Mesothelial cell of epicardium (in vitro differentiated cells): ENCODE measurements at regions not wholly inside any gene's neighbourhood (a gene's known extent, or its start where the extent isn't known, plus 50 kb on each side); places are given as distances from the start of the nearest gene placed in this dataset.

ENCODE experiments used
- DNase-seq, 2 experiments: peaks; one replicate each; pipeline ENCODE4 v3.0.0; 2021; ENCODE audit warnings: low spot score in 2 of 2; ENCODE audit not compliant: unreplicated experiment in 2 of 2
- H3K27ac Mint-ChIP-seq: 2 replicates; pipeline ENCODE4 v1.8.0; 2021; ENCODE audit warnings: mixed read lengths
- H3K27me3 Mint-ChIP-seq: 2 replicates; pipeline ENCODE4 v1.8.0; 2021; ENCODE audit warnings: low read depth, mixed read lengths
- H3K36me3 Mint-ChIP-seq: 2 replicates; pipeline ENCODE4 v1.8.0; 2021; ENCODE audit warnings: mixed read lengths
- H3K4me1 Mint-ChIP-seq: 2 replicates; pipeline ENCODE4 v1.8.0; 2021; ENCODE audit warnings: mixed read lengths
- H3K4me3 Mint-ChIP-seq: 2 replicates; pipeline ENCODE4 v1.8.0; 2021; ENCODE audit warnings: mild to moderate bottlenecking, moderate library complexity, mixed read lengths
- H3K9me3 Mint-ChIP-seq: 2 replicates; pipeline ENCODE4 v1.8.0; 2021; ENCODE audit warnings: mixed read lengths
- TF ChIP-seq, protein P1 (sequence below): fragments of 200-600 bp; sonication (generic); IDR thresholded peaks from one replicate; pipeline ENCODE4 v1.5.0; 2021; ENCODE audit warnings: antibody characterized with exemption; ENCODE audit not compliant: unreplicated experiment

DNA sequence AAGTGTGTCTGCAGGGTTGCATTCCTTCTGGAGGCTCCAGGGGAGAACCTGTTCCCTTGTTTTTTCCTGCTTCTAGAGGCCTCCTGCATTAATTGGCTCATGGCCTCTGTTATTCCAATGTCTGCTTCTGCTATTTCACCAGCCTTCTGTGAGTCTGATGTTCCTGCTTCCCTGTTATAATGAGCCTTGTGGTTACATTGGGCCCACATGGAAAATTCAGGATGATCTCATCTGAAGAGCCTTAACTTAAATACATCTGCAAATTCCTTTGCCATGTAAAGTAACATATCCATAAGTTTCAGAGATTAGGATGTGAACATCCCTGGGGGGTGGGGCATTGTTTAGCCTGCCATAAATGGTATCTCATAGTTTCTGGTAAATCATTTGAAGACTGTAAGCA is 181.1 kb downstream of the RWDD3 start:
- Mint-ChIP-seq H3K4me3 (no peak overlapping the region), H3K36me3 (no peaks in the 10 kb centered on the region), H3K4me1 (no peaks in the 10 kb centered on the region), H3K27ac (no peak overlapping the region), H3K27me3 (peaks cover 2% of the 10 kb centered on the region), H3K9me3 (no peaks in the 10 kb centered on the region)
- no peak for DNase-seq
- TF ChIP-seq, protein P1, sequence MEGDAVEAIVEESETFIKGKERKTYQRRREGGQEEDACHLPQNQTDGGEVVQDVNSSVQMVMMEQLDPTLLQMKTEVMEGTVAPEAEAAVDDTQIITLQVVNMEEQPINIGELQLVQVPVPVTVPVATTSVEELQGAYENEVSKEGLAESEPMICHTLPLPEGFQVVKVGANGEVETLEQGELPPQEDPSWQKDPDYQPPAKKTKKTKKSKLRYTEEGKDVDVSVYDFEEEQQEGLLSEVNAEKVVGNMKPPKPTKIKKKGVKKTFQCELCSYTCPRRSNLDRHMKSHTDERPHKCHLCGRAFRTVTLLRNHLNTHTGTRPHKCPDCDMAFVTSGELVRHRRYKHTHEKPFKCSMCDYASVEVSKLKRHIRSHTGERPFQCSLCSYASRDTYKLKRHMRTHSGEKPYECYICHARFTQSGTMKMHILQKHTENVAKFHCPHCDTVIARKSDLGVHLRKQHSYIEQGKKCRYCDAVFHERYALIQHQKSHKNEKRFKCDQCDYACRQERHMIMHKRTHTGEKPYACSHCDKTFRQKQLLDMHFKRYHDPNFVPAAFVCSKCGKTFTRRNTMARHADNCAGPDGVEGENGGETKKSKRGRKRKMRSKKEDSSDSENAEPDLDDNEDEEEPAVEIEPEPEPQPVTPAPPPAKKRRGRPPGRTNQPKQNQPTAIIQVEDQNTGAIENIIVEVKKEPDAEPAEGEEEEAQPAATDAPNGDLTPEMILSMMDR, result no peak

DNA sequence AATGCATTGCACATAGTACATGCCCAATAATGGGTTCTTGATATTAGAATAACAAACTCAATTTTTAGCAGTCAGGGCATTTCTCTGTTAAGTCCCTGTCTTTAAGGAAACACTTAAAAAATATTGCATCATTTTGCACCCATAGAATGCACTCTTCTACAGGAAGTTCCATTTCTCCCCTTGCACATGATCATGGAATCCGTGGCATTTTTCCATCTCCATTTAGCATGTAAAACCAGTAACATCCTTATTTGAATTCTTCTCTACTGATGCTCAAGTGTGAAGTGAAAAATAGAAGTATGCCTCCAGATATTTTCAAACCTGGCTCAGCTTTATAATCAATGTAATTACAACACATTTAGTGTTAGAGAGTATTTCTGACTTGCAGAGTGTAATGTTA is 192.8 kb downstream of the RWDD3 start:
- Mint-ChIP-seq H3K27ac (no peak overlapping the region), H3K4me1 (no peaks in the 10 kb centered on the region), H3K4me3 (no peak overlapping the region), H3K36me3 (no peaks in the 10 kb centered on the region), H3K27me3 (no peaks in the 10 kb centered on the region), H3K9me3 (peaks cover 6% of the 10 kb centered on the region)
- TF ChIP-seq, protein P1, result no peak
- no peak for DNase-seq

DNA sequence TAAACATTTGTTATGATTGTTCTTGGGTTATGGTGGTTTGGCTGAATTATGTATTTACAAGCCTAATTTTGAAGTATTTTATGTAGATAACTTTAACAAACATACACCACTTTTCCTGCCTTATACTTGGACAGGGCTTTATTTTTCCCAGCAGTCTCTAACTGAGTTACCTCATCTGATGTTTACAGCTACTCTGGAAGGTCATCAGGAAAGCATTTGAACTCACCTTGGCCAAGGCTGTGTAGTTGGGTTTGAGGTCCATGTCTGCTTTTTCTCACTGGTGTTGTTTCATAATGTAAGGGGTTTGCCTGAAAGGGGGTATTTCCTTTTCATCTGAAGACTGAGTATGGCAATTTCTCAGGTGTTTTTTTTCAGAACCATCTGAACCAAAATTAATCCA is 193.5 kb downstream of the RWDD3 start:
- Mint-ChIP-seq H3K4me3 (no peak overlapping the region), H3K27me3 (no peaks in the 10 kb centered on the region), H3K4me1 (no peaks in the 10 kb centered on the region), H3K36me3 (no peaks in the 10 kb centered on the region), H3K27ac (no peak overlapping the region), H3K9me3 (peaks cover 6% of the 10 kb centered on the region)
- TF ChIP-seq, protein P1, result no peak
- DNase-seq, result no peak

DNA sequence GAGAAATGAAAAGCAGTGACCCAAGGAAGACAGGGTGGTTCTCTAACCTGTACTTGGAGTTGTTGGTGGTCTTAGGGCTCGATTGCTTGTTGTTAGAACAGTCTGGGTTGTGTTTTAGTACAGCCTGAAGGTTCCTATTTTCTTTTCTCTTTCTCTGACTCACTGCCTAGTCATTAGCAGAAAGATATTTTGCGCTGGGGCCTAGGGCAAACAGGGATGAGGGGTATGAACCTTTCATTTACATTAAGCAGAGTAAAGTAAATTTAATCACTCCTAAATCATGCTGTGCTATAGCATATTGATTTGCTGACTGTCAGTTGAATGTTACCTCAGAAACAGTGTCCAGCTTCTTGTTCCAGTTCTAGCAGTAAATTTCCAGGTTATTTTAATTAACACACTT is 197.2 kb downstream of the RWDD3 start:
- Mint-ChIP-seq H3K4me1 (no peaks in the 10 kb centered on the region), H3K36me3 (no peaks in the 10 kb centered on the region), H3K4me3 (no peak overlapping the region), H3K27ac (no peak overlapping the region), H3K27me3 (no peaks in the 10 kb centered on the region), H3K9me3 (no peaks in the 10 kb centered on the region)
- TF ChIP-seq, protein P1, result no peak
- DNase-seq, result no peak

DNA sequence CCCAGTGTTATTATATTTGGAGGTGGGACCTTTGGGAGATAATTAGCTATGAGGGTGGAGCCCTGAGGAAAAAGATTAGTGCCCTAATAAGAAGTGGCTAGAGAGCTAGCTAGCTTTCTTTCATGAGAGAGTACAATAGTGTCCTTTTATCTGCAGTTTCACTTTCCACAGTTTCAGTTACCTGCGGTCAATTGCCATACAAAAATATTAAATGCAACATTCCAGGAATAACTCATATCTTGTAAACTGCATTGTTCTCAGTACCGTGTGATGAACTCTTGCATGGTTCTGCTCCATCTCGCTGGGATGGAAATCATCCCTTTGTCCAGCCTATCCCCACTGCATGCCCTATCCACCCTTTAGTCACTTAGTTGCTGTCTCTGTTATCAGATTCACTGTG is 201.6 kb downstream of the RWDD3 start:
- H3K4me3 Mint-ChIP-seq, result no peak overlapping the region
- TF ChIP-seq, protein P1, result no peak
- peaks cover 1% of the 10 kb centered on the region for H3K27me3 Mint-ChIP-seq
- no peaks in the 10 kb centered on the region for H3K9me3 Mint-ChIP-seq
- no peaks in the 10 kb centered on the region for H3K4me1 Mint-ChIP-seq
- H3K36me3 Mint-ChIP-seq, result no peaks in the 10 kb centered on the region
- no peak overlapping the region for H3K27ac Mint-ChIP-seq
- DNase-seq, result no peak

- Mint-ChIP-seq H3K36me3 (no peaks in the 10 kb centered on the region), H3K9me3 (no peaks in the 10 kb centered on the region), H3K27me3 (peaks cover 1% of the 10 kb centered on the region), H3K4me1 (no peaks in the 10 kb centered on the region), H3K4me3 (no peak overlapping the region), H3K27ac (no peak overlapping the region)
- no peak for DNase-seq
- TF ChIP-seq, protein P1, result no peak
Measured at GRCh38 chr1:95437011-95437410, 203.0 kb downstream of the RWDD3 start.
